Hippocampal formation (tissue), 2 donors: ENCODE measurements at regions not wholly inside any gene's neighbourhood (a gene's known extent, or its start where the extent isn't known, plus 50 kb on each side); places are given as distances from the start of the nearest gene placed in this dataset.
"Not testable (repeated sequence)": the region's sequence is repeated elsewhere in the genome, so short reads cannot be mapped to it uniquely, and the experiment has no call there.

ENCODE experiments used
- DNase-seq, 2 donors: peaks; one replicate each; lab custom pipeline; 2025; lab: John Stamatoyannopoulos, UW

- DNase-seq: no peak
These were observed 241.6 kb upstream of the SGCG start for GRCh38 chr13:22939157-22939556.

DNA sequence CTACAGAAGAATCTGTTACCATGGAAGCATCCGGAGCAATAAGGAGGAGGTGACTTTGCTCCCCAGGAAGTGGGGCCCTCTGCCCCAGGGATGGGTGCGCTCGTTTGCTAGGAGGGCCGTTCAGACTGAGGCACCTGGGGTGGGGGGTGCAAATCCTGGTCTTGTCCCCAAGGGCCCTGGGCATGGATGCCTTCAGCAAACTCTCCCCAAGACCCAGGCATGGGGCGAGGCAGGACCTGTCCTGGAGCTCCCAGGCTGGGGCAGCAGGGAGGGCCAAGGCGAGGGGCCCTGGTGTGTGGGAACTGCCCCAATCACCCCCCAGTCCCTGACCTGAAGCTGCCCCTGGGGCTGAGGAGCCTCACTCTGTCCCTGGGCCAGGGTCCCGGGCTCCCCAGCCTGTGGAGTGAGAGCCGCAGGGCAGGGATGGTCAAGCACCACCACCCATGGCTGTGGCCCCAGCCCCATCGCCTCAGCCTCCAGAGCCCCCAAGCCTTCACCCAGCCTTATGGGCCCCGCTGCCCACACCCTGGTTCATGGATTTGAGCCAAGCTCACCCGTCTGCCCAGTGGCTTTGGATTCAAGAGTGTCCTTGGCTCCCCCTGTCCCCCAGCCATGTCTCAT is 240.6 kb upstream of the SGCG start:
- DNase-seq: no peak

- no peak for DNase-seq
These were observed 240.0 kb upstream of the SGCG start for GRCh38 chr13:22940736-22941135.

DNA sequence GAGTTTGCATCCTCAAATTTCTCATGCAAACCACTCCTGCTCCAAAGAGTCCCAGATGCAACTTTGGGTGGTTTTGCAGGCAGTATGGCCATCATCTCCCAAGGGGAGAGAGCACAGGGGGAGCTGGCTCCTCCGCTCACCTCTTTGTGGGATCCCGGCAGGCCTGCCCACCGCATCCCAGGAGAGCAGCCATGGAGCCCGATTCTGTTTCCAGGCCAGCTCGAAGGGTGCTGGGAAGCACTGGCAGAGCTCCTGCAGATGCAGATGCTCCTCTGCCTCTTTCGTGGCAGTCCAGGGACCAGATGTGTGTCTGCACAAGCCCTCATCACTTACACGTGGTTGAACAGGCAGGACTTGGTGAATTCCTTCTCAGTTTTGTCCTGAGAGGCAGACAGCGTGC is 239.3 kb upstream of the SGCG start:
- DNase-seq: not testable (repeated sequence)

- DNase-seq: not testable (repeated sequence)
These were observed 237.9 kb upstream of the SGCG start for GRCh38 chr13:22942831-22943230.

- DNase-seq: no peak
These were observed 236.4 kb upstream of the SGCG start for GRCh38 chr13:22944378-22944777.

- DNase-seq: no peak
These were observed 235.2 kb upstream of the SGCG start for GRCh38 chr13:22945321-22946226.

- no peak for DNase-seq
These were observed 232.4 kb upstream of the SGCG start for GRCh38 chr13:22948421-22948820.

DNA sequence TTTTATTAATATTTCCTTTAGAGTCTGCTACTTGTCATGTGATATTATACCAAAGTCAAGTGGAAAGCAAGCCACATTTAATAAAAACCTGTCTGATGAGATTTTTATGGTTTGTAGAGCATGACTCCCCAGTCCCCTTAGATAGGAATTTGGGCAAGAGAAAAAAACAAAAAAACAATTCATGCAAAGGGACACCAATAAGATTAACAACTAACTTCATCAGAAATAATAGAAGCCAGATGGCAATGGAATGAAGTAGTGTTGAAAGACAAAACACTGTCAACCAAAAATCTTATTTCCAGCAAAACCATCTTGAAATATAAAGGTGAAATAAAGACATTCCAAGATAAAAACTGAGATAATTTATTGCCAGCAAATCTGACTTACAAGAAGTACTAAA is 228.8 kb upstream of the SGCG start:
- DNase-seq: not testable (repeated sequence)

DNA sequence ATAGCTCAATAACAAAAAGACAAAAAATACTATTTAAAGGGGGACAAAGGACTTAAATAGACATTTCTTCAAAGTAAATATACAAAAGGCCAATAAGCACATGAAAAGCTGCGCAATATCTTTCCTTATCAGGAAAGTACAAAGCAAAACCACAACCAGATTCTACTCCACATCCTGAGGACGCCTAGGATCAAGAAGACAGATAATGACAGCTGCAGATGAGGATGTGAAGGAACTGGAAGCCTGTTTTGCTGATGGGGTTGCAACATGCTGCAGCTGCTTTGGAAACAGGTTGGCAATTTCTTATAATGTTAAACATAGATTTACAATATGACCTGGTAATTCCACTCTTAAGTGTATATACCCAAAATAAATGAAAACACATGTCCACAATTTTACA is 225.6 kb upstream of the SGCG start:
- not testable (repeated sequence) for DNase-seq

DNA sequence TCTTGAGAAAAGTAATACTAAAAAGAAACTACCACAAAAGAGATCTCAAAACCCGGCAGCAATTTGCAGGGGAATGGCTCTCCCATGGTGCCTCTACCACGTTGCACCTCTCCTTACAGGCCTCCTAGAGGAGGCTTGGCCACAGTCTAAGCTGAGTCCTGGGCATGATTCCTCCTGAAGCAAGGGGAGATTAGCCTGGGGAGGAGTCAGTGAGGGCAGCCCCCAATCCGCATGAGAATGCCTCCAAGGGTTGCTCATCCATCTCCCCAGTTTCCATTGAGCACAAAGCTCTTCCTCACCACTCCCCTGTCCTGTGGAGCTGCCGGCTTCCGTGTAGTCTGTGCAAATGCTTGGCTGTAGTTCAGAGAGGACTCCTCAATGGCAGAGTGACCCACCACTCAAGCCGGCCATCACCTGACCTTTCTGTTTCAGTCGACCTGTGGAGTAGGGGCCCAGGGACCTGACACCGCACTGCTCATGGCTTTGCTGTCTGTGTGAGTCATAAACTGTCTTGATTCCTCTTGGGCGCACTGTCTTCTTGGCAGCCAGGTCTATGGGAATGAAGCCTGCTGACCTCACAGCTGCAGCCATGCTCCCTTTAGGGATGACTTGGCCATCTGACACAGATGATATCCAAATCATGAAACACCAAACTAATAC is 224.2 kb upstream of the SGCG start:
- DNase-seq: not testable (repeated sequence)

- DNase-seq: not testable (repeated sequence)
These were observed 220.9 kb upstream of the SGCG start for GRCh38 chr13:22959859-22960258.

DNA sequence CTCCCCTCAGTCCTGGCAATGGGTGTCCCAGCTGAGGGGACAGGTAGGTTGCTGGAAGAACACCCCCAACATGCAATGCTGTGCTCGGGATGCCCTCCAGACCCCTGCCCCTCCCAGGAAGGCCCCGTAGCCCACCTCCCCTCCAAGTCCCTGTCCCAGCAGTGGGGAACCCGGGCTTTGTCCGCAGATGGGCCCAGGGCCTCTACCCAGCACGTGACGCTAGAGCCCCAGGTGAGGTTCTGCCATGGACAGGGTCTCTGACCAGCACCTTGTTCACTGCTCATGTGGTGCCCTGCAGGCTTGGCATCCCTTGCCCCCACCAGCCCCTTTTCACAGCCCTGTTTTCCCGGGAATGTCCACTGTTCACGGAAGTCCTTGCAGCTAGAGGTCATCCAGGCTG is 220.0 kb upstream of the SGCG start:
- no peak for DNase-seq

DNA sequence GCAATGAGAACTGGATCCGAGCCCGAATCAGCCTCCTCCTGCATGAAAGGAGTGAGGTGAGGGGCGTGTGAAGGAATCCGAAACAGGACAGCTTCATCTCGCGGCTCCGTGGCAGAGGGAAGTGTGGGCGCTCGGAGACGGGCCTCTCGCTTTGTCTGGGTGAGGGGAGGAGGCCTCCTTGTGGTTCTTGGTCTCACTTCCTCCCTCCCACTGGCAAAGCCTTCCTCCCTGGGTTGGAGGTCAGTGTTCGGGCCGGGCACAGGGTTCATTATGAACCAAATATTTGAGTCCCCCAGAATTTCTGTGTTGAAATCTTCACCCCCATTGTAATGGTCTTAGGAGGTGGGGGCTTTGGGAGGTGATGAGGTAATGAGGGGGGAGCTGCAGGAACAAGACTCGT is 219.4 kb upstream of the SGCG start:
- DNase-seq: not testable (repeated sequence)

GRCh38 chr13:22961835-22962537 is 218.8 kb upstream of the SGCG start:
- DNase-seq: no peak

DNA sequence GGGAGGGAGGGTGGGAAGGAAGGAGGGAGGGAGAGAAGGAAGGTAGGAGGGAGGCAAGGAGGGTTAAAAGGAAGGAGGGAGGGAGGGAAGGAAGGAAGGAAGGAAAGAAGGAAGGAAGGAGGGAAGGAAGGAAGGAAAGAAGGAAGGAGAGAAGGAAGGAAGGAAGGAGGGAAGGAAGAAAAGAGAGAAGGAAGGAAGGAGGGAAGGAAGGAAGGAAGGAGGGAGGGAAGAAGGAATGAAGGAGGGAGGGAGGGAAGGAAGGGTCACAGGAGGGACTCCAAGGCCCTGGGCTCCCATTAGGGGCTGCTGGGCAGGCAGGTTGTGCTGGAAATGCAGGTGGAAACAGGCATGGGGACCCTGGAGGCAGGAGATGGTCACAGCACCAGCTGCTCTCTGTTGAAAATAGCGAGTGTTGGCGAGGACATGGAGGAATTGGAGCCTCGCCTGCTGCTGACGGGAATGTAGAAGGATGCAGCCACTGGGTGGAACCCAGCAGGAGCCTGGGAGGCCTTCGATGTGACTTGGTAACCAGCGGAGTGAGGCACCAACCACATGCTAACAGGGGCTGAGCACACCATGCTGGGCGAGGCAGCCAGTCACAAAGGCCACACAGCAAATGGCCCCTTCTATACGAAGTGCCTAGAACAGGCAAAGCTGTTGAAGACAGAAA is 217.3 kb upstream of the SGCG start:
- DNase-seq: not testable (repeated sequence)

DNA sequence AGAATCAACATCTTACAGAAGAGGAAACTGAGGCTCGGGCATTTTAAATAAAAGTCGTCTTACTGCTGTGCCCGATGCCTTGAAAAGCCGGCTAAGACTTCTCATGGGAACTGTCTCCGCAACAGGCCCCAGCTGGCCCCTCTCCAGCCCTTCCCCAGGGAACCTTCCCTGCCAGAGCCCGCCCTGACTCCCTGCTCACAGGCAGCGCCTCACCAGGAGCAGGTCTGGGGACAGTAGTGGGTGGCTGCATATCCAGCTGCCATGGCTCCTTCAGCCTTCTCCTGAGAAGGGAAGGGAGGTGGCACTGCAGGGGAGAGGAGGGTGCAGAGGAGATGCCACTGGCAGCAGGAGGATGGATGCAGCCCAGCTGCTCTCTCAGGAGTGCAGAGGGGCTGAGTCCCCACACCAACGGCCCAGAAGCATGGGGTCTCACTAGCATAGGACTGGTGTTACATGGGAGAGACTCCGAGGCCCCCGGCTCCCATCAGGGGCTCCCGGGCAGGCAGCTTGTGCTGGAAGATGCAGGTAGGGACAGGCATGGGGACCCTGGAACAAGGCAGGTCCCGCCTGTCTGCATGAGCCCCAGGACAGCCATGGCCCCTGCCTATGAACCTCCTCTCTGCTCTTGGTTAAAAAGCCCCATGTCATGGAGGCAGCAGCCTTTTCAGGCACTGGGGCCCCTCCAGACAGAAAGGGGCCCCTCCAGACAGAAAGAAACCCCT is 216.4 kb upstream of the SGCG start:
- no peak for DNase-seq

DNA sequence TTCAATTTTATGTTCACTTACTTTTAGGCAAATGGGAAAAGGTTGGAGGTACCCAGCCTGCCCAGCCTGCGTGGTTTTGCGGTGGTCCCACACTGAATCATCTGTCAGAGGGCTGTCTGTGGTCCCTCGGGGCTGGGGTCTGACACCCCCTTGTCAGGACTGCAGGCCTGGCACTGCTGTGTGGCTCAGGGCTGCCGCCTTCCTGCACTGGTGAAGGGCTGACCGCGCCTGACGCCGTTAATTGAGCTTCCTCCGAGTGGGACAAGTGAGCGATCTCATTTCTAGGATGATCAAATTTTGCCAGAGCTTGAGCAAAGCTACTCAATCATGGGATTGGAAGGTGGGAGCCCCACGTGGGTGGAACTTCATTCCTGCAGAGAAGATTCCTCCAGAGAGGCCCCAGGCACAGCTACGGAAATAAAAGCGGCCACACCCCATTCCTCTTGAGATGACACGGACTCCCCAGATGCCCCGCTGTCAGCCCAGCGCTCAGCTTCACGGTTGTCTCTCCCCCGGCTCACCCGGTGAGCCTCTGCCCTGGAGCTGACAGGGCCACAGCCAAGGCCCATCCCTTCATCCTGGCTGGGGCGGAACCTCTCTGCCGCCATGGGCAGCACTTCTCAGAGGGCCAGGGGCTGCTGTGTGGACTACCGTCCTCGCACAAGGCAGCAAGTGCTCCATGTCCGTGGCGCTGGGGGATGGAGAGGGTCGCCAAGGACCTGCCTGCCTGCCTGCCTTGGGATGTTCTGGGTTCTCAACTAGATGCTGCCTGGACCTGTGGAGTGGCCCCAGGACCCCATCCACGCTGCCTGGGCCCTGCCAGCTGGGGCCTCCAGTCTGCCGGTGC is 215.5 kb upstream of the SGCG start:
- not testable (repeated sequence) for DNase-seq

DNA sequence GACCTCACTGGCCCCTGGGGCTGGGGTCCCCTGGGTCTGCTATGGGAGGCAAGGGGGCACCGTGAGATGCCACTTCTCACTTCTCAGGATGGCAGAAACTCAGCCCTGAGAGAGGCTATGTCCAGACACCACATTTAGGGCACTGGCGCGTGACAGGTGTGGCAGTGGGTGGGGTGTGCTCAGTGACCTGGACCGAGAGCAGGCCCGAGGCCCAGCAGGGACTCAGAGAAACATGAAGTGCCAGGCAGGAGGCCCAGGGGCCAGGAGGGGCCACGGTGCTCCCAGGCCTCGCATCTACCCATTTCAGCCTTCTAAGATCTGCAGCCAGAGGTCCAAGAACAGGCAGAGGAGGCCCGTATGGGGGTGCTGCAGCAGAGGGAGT is 214.9 kb upstream of the SGCG start:
- not testable (repeated sequence) for DNase-seq

DNA sequence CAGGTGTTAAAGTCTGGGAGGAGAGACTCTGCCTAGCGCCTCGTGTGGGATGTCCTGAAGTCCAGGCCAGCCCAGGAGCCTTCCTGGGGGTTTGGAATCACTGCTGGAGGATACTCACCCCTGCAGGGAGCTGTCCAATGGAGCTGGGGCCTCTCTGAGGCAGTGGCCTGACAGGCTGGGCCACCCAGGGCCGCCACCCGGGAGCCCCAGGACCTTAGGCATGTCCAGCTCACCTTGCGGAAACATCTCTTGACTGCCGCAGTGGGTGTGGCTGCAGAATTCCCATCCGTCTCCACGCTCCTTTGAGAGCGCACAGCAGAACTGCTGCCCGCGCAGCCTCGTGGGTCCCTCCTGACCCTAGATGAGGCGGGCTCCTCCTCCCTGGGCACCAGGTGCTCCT is 214.0 kb upstream of the SGCG start:
- not testable (repeated sequence) for DNase-seq
